ENCODE measurements at regions not wholly inside any gene's neighbourhood (a gene's known extent, or its start where the extent isn't known, plus 50 kb on each side); places are given as distances from the start of the nearest gene placed in this dataset.

DNA sequence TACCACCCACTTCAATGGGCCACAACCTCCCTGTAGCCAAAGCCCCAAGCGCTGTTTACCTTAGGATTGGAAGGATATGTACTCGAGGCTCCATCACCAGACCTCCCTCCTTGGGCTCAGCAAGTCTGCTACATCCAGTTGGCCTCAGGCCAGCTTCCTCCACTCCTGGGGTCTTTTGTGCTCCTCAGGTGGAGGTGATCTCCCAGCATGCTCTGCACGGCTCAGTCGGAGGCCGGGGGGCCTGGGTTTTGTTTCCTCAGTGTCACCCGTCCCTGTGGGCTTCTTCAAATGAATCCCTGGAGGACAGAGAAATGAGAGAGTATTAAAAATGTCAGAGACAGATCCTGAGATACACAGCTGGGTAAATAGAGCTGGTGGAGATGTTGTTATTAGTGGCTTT, 723.1 kb upstream of the TBX3 start:
- TF ChIP-seq, protein P1, sequence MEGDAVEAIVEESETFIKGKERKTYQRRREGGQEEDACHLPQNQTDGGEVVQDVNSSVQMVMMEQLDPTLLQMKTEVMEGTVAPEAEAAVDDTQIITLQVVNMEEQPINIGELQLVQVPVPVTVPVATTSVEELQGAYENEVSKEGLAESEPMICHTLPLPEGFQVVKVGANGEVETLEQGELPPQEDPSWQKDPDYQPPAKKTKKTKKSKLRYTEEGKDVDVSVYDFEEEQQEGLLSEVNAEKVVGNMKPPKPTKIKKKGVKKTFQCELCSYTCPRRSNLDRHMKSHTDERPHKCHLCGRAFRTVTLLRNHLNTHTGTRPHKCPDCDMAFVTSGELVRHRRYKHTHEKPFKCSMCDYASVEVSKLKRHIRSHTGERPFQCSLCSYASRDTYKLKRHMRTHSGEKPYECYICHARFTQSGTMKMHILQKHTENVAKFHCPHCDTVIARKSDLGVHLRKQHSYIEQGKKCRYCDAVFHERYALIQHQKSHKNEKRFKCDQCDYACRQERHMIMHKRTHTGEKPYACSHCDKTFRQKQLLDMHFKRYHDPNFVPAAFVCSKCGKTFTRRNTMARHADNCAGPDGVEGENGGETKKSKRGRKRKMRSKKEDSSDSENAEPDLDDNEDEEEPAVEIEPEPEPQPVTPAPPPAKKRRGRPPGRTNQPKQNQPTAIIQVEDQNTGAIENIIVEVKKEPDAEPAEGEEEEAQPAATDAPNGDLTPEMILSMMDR (IDR thresholded peaks at IDR 0.05; ENCODE audit: poor library complexity): no peak
- no peak for TF ChIP-seq EZH2 (IDR thresholded peaks at IDR 0.05; ENCODE audit: borderline replicate concordance)
- TF ChIP-seq EZH2phosphoT487 (IDR thresholded peaks at IDR 0.05; ENCODE audit: low read depth, severe bottlenecking, unreplicated experiment): no peak

Measured in hepatocyte (in vitro differentiated cells).